ENCODE measurements at regions not wholly inside any gene's neighbourhood (a gene's known extent, or its start where the extent isn't known, plus 50 kb on each side); places are given as distances from the start of the nearest gene placed in this dataset.

DNA sequence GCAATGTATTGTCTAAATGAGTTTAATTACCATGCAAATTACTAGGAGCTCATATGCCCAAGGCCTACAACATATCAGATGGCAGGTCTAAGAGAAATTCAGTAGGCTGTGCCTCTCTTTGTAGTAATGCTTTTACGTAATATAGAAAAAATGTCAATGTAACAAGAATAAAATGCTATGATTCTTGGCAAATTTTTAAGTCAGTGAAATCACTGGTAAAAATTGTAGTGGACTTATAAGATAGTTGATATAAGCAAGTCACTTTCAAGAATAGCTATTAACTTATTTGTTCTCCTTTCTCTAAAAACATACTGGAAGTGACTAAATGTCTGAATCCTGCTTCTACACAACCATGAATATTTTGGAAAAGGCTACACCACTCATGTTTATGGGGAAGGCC lies 707.8 kb downstream of the TUSC7 start:
- no peaks in the 10 kb centered on the region for H3K79me2 ChIP-seq (ENCODE audit: low read length)
- H3K4me3 ChIP-seq (ENCODE audit: low read length) = no peak overlapping the region
- H3K9me3 ChIP-seq (ENCODE audit: insufficient read depth, low read length) = no peaks in the 10 kb centered on the region
- no peak overlapping the region for H2AFZ ChIP-seq (ENCODE audit: low read depth, low read length)
- no peak overlapping the region for H3K4me2 ChIP-seq (ENCODE audit: low read length)
- H4K20me1 ChIP-seq (ENCODE audit: insufficient read depth, low read length) = no peaks in the 10 kb centered on the region
- H3K36me3 ChIP-seq (replicated peaks; ENCODE audit: low read depth, low read length) = no peaks in the 10 kb centered on the region
- no peaks in the 10 kb centered on the region for H3K4me1 ChIP-seq (ENCODE audit: low read length)
- no peaks in the 10 kb centered on the region for H3K27me3 ChIP-seq (ENCODE audit: low read depth, low read length)
- no peak overlapping the region for H3K27ac ChIP-seq (ENCODE audit: low read length)
- no peak overlapping the region for H3K9ac ChIP-seq (ENCODE audit: low read length)
- TF ChIP-seq, protein P1, sequence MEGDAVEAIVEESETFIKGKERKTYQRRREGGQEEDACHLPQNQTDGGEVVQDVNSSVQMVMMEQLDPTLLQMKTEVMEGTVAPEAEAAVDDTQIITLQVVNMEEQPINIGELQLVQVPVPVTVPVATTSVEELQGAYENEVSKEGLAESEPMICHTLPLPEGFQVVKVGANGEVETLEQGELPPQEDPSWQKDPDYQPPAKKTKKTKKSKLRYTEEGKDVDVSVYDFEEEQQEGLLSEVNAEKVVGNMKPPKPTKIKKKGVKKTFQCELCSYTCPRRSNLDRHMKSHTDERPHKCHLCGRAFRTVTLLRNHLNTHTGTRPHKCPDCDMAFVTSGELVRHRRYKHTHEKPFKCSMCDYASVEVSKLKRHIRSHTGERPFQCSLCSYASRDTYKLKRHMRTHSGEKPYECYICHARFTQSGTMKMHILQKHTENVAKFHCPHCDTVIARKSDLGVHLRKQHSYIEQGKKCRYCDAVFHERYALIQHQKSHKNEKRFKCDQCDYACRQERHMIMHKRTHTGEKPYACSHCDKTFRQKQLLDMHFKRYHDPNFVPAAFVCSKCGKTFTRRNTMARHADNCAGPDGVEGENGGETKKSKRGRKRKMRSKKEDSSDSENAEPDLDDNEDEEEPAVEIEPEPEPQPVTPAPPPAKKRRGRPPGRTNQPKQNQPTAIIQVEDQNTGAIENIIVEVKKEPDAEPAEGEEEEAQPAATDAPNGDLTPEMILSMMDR (IDR thresholded peaks at IDR 0.05; ENCODE audit: low read depth, low read length) = no peak
- no peak for TF ChIP-seq EZH2phosphoT487 (IDR thresholded peaks at IDR 0.05; ENCODE audit: low read depth)

- H4K20me1 ChIP-seq (ENCODE audit: insufficient read depth, low read length) = no peaks in the 10 kb centered on the region
- H3K9ac ChIP-seq (ENCODE audit: low read length) = no peak overlapping the region
- TF ChIP-seq, protein P1 (IDR thresholded peaks at IDR 0.05; ENCODE audit: low read depth, low read length) = no peak
- no peak for TF ChIP-seq EZH2phosphoT487 (IDR thresholded peaks at IDR 0.05; ENCODE audit: low read depth)
- H2AFZ ChIP-seq (ENCODE audit: low read depth, low read length) = no peak overlapping the region
- H3K4me2 ChIP-seq (ENCODE audit: low read length) = no peak overlapping the region
- H3K27ac ChIP-seq (ENCODE audit: low read length) = no peak overlapping the region
- H3K27me3 ChIP-seq (ENCODE audit: low read depth, low read length) = no peaks in the 10 kb centered on the region
- H3K79me2 ChIP-seq (ENCODE audit: low read length) = no peaks in the 10 kb centered on the region
- H3K4me1 ChIP-seq (ENCODE audit: low read length) = peaks cover 8% of the 10 kb centered on the region
- no peak overlapping the region for H3K4me3 ChIP-seq (ENCODE audit: low read length)
- H3K9me3 ChIP-seq (ENCODE audit: insufficient read depth, low read length) = no peaks in the 10 kb centered on the region
- H3K36me3 ChIP-seq (replicated peaks; ENCODE audit: low read depth, low read length) = no peaks in the 10 kb centered on the region
These were observed 717.5 kb downstream of the TUSC7 start for GRCh38 chr3:117427081-117427480.

GRCh38 chr3:117433427-117433826 lies 723.8 kb downstream of the TUSC7 start:
- TF ChIP-seq, protein P1 (IDR thresholded peaks at IDR 0.05; ENCODE audit: low read depth, low read length) = no peak
- no peak for TF ChIP-seq EZH2phosphoT487 (IDR thresholded peaks at IDR 0.05; ENCODE audit: low read depth)
- Histone ChIP-seq H3K27me3 (ENCODE audit: low read depth, low read length) (no peaks in the 10 kb centered on the region), H3K9ac (ENCODE audit: low read length) (no peak overlapping the region), H3K4me2 (ENCODE audit: low read length) (no peak overlapping the region), H3K27ac (ENCODE audit: low read length) (no peak overlapping the region), H3K79me2 (ENCODE audit: low read length) (no peaks in the 10 kb centered on the region), H3K9me3 (ENCODE audit: insufficient read depth, low read length) (no peaks in the 10 kb centered on the region), H3K36me3 (replicated peaks; ENCODE audit: low read depth, low read length) (no peaks in the 10 kb centered on the region), H3K4me3 (ENCODE audit: low read length) (no peak overlapping the region), H4K20me1 (ENCODE audit: insufficient read depth, low read length) (no peaks in the 10 kb centered on the region), H2AFZ (ENCODE audit: low read depth, low read length) (no peak overlapping the region), H3K4me1 (ENCODE audit: low read length) (peaks cover 3% of the 10 kb centered on the region)

- no peak for TF ChIP-seq EZH2phosphoT487 (IDR thresholded peaks at IDR 0.05; ENCODE audit: low read depth)
- TF ChIP-seq, protein P1 (IDR thresholded peaks at IDR 0.05; ENCODE audit: low read depth, low read length) = no peak
- H3K9ac ChIP-seq (ENCODE audit: low read length) = no peak overlapping the region
- no peaks in the 10 kb centered on the region for H3K9me3 ChIP-seq (ENCODE audit: insufficient read depth, low read length)
- no peak overlapping the region for H3K27ac ChIP-seq (ENCODE audit: low read length)
- no peak overlapping the region for H3K4me3 ChIP-seq (ENCODE audit: low read length)
- no peaks in the 10 kb centered on the region for H4K20me1 ChIP-seq (ENCODE audit: insufficient read depth, low read length)
- no peaks in the 10 kb centered on the region for H3K4me1 ChIP-seq (ENCODE audit: low read length)
- no peaks in the 10 kb centered on the region for H3K79me2 ChIP-seq (ENCODE audit: low read length)
- no peak overlapping the region for H2AFZ ChIP-seq (ENCODE audit: low read depth, low read length)
- H3K4me2 ChIP-seq (ENCODE audit: low read length) = no peak overlapping the region
- H3K36me3 ChIP-seq (replicated peaks; ENCODE audit: low read depth, low read length) = no peaks in the 10 kb centered on the region
- no peaks in the 10 kb centered on the region for H3K27me3 ChIP-seq (ENCODE audit: low read depth, low read length)
These were observed 725.3 kb downstream of the TUSC7 start for GRCh38 chr3:117434661-117435412.

All from OCI-LY3 (cell line).